ENCODE measurements at regions not wholly inside any gene's neighbourhood (a gene's known extent, or its start where the extent isn't known, plus 50 kb on each side); places are given as distances from the start of the nearest gene placed in this dataset.
"Not testable (repeated sequence)": the region's sequence is repeated elsewhere in the genome, so short reads cannot be mapped to it uniquely, and the experiment has no call there.

- DNase-seq, result no peak
- H3K27me3 ChIP-seq, result no peaks in the 10 kb centered on the region
- no peaks in the 10 kb centered on the region for H3K36me3 ChIP-seq (ENCODE audit: low read depth, missing control alignments)
- no peaks in the 10 kb centered on the region for H3K4me1 ChIP-seq
- no peak overlapping the region for H3K4me3 ChIP-seq
- intact Hi-C loops (cut with DNase I; ENCODE audit: low total_unique reads), result no loop called here
- 68 to 76% methylated on average over 5 of the region's 5 CpGs for WGBS, 2 donors
- TF ChIP-seq POLR2A (IDR thresholded peaks at IDR 0.05) (no peak), CTCF (IDR thresholded peaks at IDR 0.05) (no peak)
- no peak overlapping the region for H3K27ac ChIP-seq
- H3K9me3 ChIP-seq, result no peaks in the 10 kb centered on the region
These were observed 62.4 kb downstream of the PAGE2 start for GRCh38 chrX:55151199-55151598.

GRCh38 chrX:55159551-55159950, 60.6 kb upstream of the PAGE5 start:
- TF ChIP-seq CTCF (IDR thresholded peaks at IDR 0.05) (no peak), POLR2A (IDR thresholded peaks at IDR 0.05) (no peak)
- no peaks in the 10 kb centered on the region for H3K4me1 ChIP-seq
- no peaks in the 10 kb centered on the region for H3K9me3 ChIP-seq
- H3K27ac ChIP-seq, result no peak overlapping the region
- H3K4me3 ChIP-seq, result no peak overlapping the region
- H3K27me3 ChIP-seq, result no peaks in the 10 kb centered on the region
- intact Hi-C loops (cut with DNase I; ENCODE audit: low total_unique reads), result no loop called here
- WGBS, 2 donors, result 53 to 69% methylated on average over 3 of the region's 3 CpGs
- H3K36me3 ChIP-seq (ENCODE audit: low read depth, missing control alignments), result no peaks in the 10 kb centered on the region
- no peak for DNase-seq

GRCh38 chrX:55160685-55161552, 59.2 kb upstream of the PAGE5 start:
- no peaks in the 10 kb centered on the region for H3K4me1 ChIP-seq
- H3K36me3 ChIP-seq (ENCODE audit: low read depth, missing control alignments), result no peaks in the 10 kb centered on the region
- peak overlapping the region; percentile 58 to 70 for H3K4me3 ChIP-seq
- no peaks in the 10 kb centered on the region for H3K27me3 ChIP-seq
- 0 to 2% methylated on average over 8 to 47 of the region's 63 CpGs for WGBS, 2 donors
- peak; percentile 93 for DNase-seq
- intact Hi-C loops (cut with DNase I; ENCODE audit: low total_unique reads), result no loop called here
- no peaks in the 10 kb centered on the region for H3K9me3 ChIP-seq
- TF ChIP-seq CTCF (IDR thresholded peaks at IDR 0.05), result peak in 2 of 3 experiments; percentile 14 to 28
- peak; percentile 25 for TF ChIP-seq POLR2A (IDR thresholded peaks at IDR 0.05)
- H3K27ac ChIP-seq, result peak overlapping the region; percentile 86 to 88

- WGBS, 2 donors, result 5 to 14% methylated on average over 7 to 9 of the region's 12 CpGs
- no peak for DNase-seq
- peak overlapping the region; percentile 86 to 88 for H3K27ac ChIP-seq
- peak overlapping the region; percentile 58 to 70 for H3K4me3 ChIP-seq
- no peaks in the 10 kb centered on the region for H3K4me1 ChIP-seq
- H3K36me3 ChIP-seq (ENCODE audit: low read depth, missing control alignments), result no peaks in the 10 kb centered on the region
- intact Hi-C loops (cut with DNase I; ENCODE audit: low total_unique reads), result no loop called here
- no peak for TF ChIP-seq CTCF (IDR thresholded peaks at IDR 0.05)
- no peak for TF ChIP-seq POLR2A (IDR thresholded peaks at IDR 0.05)
- no peaks in the 10 kb centered on the region for H3K9me3 ChIP-seq
- no peaks in the 10 kb centered on the region for H3K27me3 ChIP-seq
These were observed 58.6 kb upstream of the PAGE5 start for GRCh38 chrX:55161581-55161980.

- Histone ChIP-seq H3K27me3 (no peaks in the 10 kb centered on the region), H3K4me1 (no peaks in the 10 kb centered on the region), H3K27ac (no peak overlapping the region), H3K9me3 (no peaks in the 10 kb centered on the region), H3K36me3 (ENCODE audit: low read depth, missing control alignments) (no peaks in the 10 kb centered on the region), H3K4me3 (no peak overlapping the region)
- DNase-seq, result no peak
- intact Hi-C loops (cut with DNase I; ENCODE audit: low total_unique reads), result no loop called here
- WGBS, 2 donors, result 88 to 96% methylated on average over 3 of the region's 3 CpGs
- TF ChIP-seq CTCF (IDR thresholded peaks at IDR 0.05), result no peak
- no peak for TF ChIP-seq POLR2A (IDR thresholded peaks at IDR 0.05)
These were observed 57.0 kb upstream of the PAGE5 start for GRCh38 chrX:55163171-55163570.

- DNase-seq; H3K27me3 ChIP-seq; H3K27ac ChIP-seq; H3K4me3 ChIP-seq; H3K36me3 ChIP-seq (ENCODE audit: low read depth, missing control alignments); H3K4me1 ChIP-seq; H3K9me3 ChIP-seq; intact Hi-C loops (cut with DNase I; ENCODE audit: low total_unique reads): not testable (repeated sequence)
- WGBS, 2 donors, result 92 to 98% methylated on average over 2 to 4 of the region's 4 CpGs
These were observed 55.1 kb upstream of the PAGE5 start for GRCh38 chrX:55165026-55165425.

Data from testis (tissue), 2 donors.